B cell (primary cell): ENCODE measurements at regions not wholly inside any gene's neighbourhood (a gene's known extent, or its start where the extent isn't known, plus 50 kb on each side); places are given as distances from the start of the nearest gene placed in this dataset.

Experiments
- ATAC-seq: fragments of 200-7000 bp; cut with Tn5 transposase; one replicate; pipeline ENCODE4 v1.10.0; 2021; ENCODE audit warnings: low read depth, mild to moderate bottlenecking, moderate number of reproducible peaks, moderate library complexity
- CTCF ChIA-PET: fragments of 350-600 bp; sonication (Branson Sonifier 250); formaldehyde crosslinking; loops from one replicate; lab custom pipeline; 2021; ENCODE audit warnings: antibody characterized with exemption, inconsistent platforms; lab: Charles Lee
- POLR2A ChIA-PET: fragments of 350-600 bp; sonication (Branson Sonifier 250); formaldehyde crosslinking; loops from one replicate; lab custom pipeline; 2021; ENCODE audit warnings: antibody characterized with exemption; lab: Charles Lee
- DNase-seq: peaks from one replicate; pipeline ENCODE4 v3.0.0; 2013
- H2AFZ ChIP-seq: 2 replicates; pipeline ENCODE4 v1.6.1; 2012; ENCODE audit warnings: mild to moderate bottlenecking, low read depth, low read length; ENCODE audit not compliant: insufficient read depth, poor library complexity, severe bottlenecking
- H3K27ac ChIP-seq, 2 donors: 1 replicate in 1 of 2; 2 replicates in 1 of 2; pipeline ENCODE4 v1.5.1; 2012 to 2013; ENCODE audit warnings: low read length in 2 of 2, mild to moderate bottlenecking in 2 of 2, moderate library complexity in 1 of 2
- H3K27me3 ChIP-seq, 4 experiments: fragments of 200-600 bp in 1 of 4; sonication (generic) in 1 of 4; replicated peaks in 1 of 4; 1 replicate in 2 of 4; 2 replicates in 2 of 4; pipeline versions ENCODE4 v1.6.1 to v1.7.0; 2013 to 2016; ENCODE audit warnings: low read length in 3 of 4, mild to moderate bottlenecking in 2 of 4, mixed read lengths in 1 of 4, moderate library complexity in 1 of 4; ENCODE audit not compliant: insufficient read depth in 4 of 4, control insufficient read depth in 3 of 4; ENCODE audit errors: control extremely low read depth in 1 of 4
- H3K36me3 ChIP-seq, 2 experiments: replicated peaks in 1 of 2; 1 replicate in 1 of 2; 2 replicates in 1 of 2; pipeline versions ENCODE4 v1.6.1 to v1.7.1; 2013; ENCODE audit warnings: low read length in 1 of 2; ENCODE audit not compliant: insufficient read depth in 2 of 2, control insufficient read depth in 1 of 2; ENCODE audit errors: control extremely low read depth in 1 of 2, extremely low read depth in 1 of 2
- H3K4me1 ChIP-seq, 2 donors: fragments of 200-600 bp in 1 of 2; sonication (generic) in 1 of 2; 1 replicate in 1 of 2; 2 replicates in 1 of 2; pipeline versions ENCODE4 v1.5.1 to v1.6.1; 2013 to 2017; ENCODE audit warnings: low read length in 2 of 2; ENCODE audit not compliant: control insufficient read depth in 2 of 2, insufficient read depth in 2 of 2
- H3K4me2 ChIP-seq: replicated peaks from 2 replicates; pipeline ENCODE3; 2012; ENCODE audit warnings: mild to moderate bottlenecking, low read depth, low read length; ENCODE audit not compliant: poor library complexity, severe bottlenecking
- H3K4me3 ChIP-seq, 5 experiments: fragments of 200-600 bp in 1 of 5; sonication (generic) in 1 of 5; 1 replicate in 3 of 5; 2 replicates in 2 of 5; pipeline versions ENCODE4 v1.5.1 to v1.7.0; 2011 to 2016; ENCODE audit warnings: low read length in 4 of 5, mild to moderate bottlenecking in 4 of 5, low read depth in 2 of 5, control low read depth in 1 of 5, moderate library complexity in 1 of 5; ENCODE audit not compliant: insufficient read depth in 1 of 5; ENCODE audit errors: control extremely low read depth in 1 of 5, extremely low read depth in 1 of 5
- H3K79me2 ChIP-seq: fragments of 200-600 bp; sonication (generic); one replicate; pipeline ENCODE4 v1.6.0; 2016; ENCODE audit warnings: low read length; ENCODE audit not compliant: control insufficient read depth, insufficient read depth
- H3K9ac ChIP-seq: fragments of 200-600 bp; sonication (generic); 2 replicates; pipeline ENCODE4 v1.6.1; 2017; ENCODE audit warnings: mild to moderate bottlenecking, low read length, moderate library complexity
- H3K9me3 ChIP-seq, 3 donors: one replicate each; pipeline versions ENCODE4 v1.6.1 to v1.7.1; 2013; ENCODE audit warnings: low read length in 2 of 3; ENCODE audit not compliant: control insufficient read depth in 2 of 3, insufficient read depth in 1 of 3; ENCODE audit errors: control extremely low read depth in 1 of 3
- H4K20me1 ChIP-seq: 2 replicates; pipeline ENCODE4 v1.6.0; 2012; ENCODE audit warnings: mild to moderate bottlenecking, low read length; ENCODE audit not compliant: insufficient read depth, control insufficient read depth, poor library complexity, severe bottlenecking
- H3K27ac Mint-ChIP-seq: one replicate; pipeline ENCODE4 v1.8.0; 2021; ENCODE audit warnings: mixed read lengths
- H3K27me3 Mint-ChIP-seq: one replicate; pipeline ENCODE4 v1.8.0; 2021; ENCODE audit warnings: mixed read lengths
- H3K4me1 Mint-ChIP-seq: one replicate; pipeline ENCODE4 v1.8.0; 2021; ENCODE audit warnings: mixed read lengths
- H3K4me3 Mint-ChIP-seq: one replicate; pipeline ENCODE4 v1.8.0; 2021; ENCODE audit warnings: mixed read lengths
- H3K9me3 Mint-ChIP-seq: one replicate; pipeline ENCODE4 v1.8.0; 2022; ENCODE audit warnings: mixed read lengths; ENCODE audit not compliant: insufficient read depth
- CTCF ChIP-seq: fragments of 200-600 bp; IDR thresholded peaks from one replicate; pipeline ENCODE4 v1.8.0; 2022; ENCODE audit warnings: antibody characterized with exemption, mild to moderate bottlenecking
- EZH2 ChIP-seq: IDR thresholded peaks from 2 replicates; pipeline ENCODE4 v1.6.1; 2012; ENCODE audit warnings: borderline replicate concordance, low read depth, mild to moderate bottlenecking, moderate library complexity, low read length; ENCODE audit not compliant: insufficient read depth, poor library complexity, severe bottlenecking
- WGBS: methylation state at CpG from one replicate; pipeline ENCODE4 v1.1.5; 2013; ENCODE audit warnings: missing lambda C conversion rate; ENCODE audit not compliant: insufficient coverage; 5-methylcytosine and 5-hydroxymethylcytosine counted together
- intact Hi-C: fragments of 100-400 bp; cut with micrococcal nuclease; formaldehyde crosslinking; loops from one replicate; pipeline ENCODE4 v1.10.0; 2022

- WGBS: 40% methylated on average over 1 of the region's 2 CpGs
- intact Hi-C loops: no loop called here
- no peaks in the 10 kb centered on the region for H3K36me3 ChIP-seq
- peaks cover 0 to 1% (median 0%) of the 10 kb centered on the region in 3 donors for H3K9me3 ChIP-seq
- H3K27ac Mint-ChIP-seq: no peak overlapping the region
- no peak overlapping the region for H3K27ac ChIP-seq
- TF ChIP-seq EZH2 (no peak), CTCF (no peak)
- H3K4me3 Mint-ChIP-seq: no peak overlapping the region
- H4K20me1 ChIP-seq: no peaks in the 10 kb centered on the region
- H3K9me3 Mint-ChIP-seq: peaks cover 4% of the 10 kb centered on the region
- H3K9ac ChIP-seq: no peak overlapping the region
- H3K4me1 ChIP-seq: no peaks in the 10 kb centered on the region
- H3K4me2 ChIP-seq: no peak overlapping the region
- H3K4me3 ChIP-seq: no peak overlapping the region
- CTCF ChIA-PET: no interaction called here
- H3K4me1 Mint-ChIP-seq: no peaks in the 10 kb centered on the region
- no peak for DNase-seq
- H2AFZ ChIP-seq: no peak overlapping the region
- POLR2A ChIA-PET: no interaction called here
- no peak for ATAC-seq
- no peaks in the 10 kb centered on the region for H3K27me3 ChIP-seq
- no peaks in the 10 kb centered on the region for H3K27me3 Mint-ChIP-seq
- no peaks in the 10 kb centered on the region for H3K79me2 ChIP-seq
These were observed 1763.3 kb upstream of the MIR17HG start for GRCh38 chr13:89584058-89584620.

GRCh38 chr13:89602655-89603054, 1744.8 kb upstream of the MIR17HG start:
- Mint-ChIP-seq H3K4me3 (no peak overlapping the region), H3K9me3 (peaks cover 2% of the 10 kb centered on the region), H3K27ac (no peak overlapping the region), H3K4me1 (no peaks in the 10 kb centered on the region), H3K27me3 (no peaks in the 10 kb centered on the region)
- no peak for ATAC-seq
- Histone ChIP-seq H3K27me3 (no peaks in the 10 kb centered on the region), H3K4me2 (no peak overlapping the region), H3K27ac (no peak overlapping the region), H3K9ac (no peak overlapping the region), H3K4me1 (no peaks in the 10 kb centered on the region), H4K20me1 (no peaks in the 10 kb centered on the region), H3K36me3 (no peaks in the 10 kb centered on the region), H3K79me2 (no peaks in the 10 kb centered on the region), H3K9me3 (peaks cover 0 to 13% (median 3%) of the 10 kb centered on the region in 3 donors), H3K4me3 (no peak overlapping the region), H2AFZ (no peak overlapping the region)
- DNase-seq: no peak
- ChIA-PET POLR2A (no interaction called here), CTCF (no interaction called here)
- no CpG with 5 or more reads among the region's 3 CpGs for WGBS
- intact Hi-C loops: no loop called here
- no peak for TF ChIP-seq EZH2
- TF ChIP-seq CTCF: no peak
